OCI-LY3 (cell line): ENCODE measurements at regions not wholly inside any gene's neighbourhood (a gene's known extent, or its start where the extent isn't known, plus 50 kb on each side); places are given as distances from the start of the nearest gene placed in this dataset.
"Not testable (repeated sequence)": the region's sequence is repeated elsewhere in the genome, so short reads cannot be mapped to it uniquely, and the experiment has no call there.

Source experiments
- H2AFZ ChIP-seq: fragments of 200-600, 300-600 bp; shearing (Covaris generic); 2 replicates; pipeline ENCODE4 v1.6.0; 2014; ENCODE audit warnings: antibody characterized with exemption, low read depth, low read length
- H3K27ac ChIP-seq: fragments of 200-600, 300-600 bp; sonication (generic); 2 replicates; pipeline ENCODE4 v1.5.1; 2014; ENCODE audit warnings: mild to moderate bottlenecking, low read length, moderate library complexity, mixed read lengths
- H3K27me3 ChIP-seq: fragments of 200-600, 300-600 bp; sonication (generic); 2 replicates; pipeline ENCODE4 v1.6.1; 2014; ENCODE audit warnings: low read depth, low read length, mixed read lengths
- H3K36me3 ChIP-seq: fragments of 200-600, 300-600 bp; sonication (generic); replicated peaks from 2 replicates; pipeline ENCODE3; 2014; ENCODE audit warnings: low read depth, low read length, mixed read lengths
- H3K4me1 ChIP-seq: fragments of 300-600, 200-600 bp; sonication (generic); 2 replicates; pipeline ENCODE4 v1.6.1; 2014; ENCODE audit warnings: low read length, mixed read lengths
- H3K4me2 ChIP-seq: fragments of 200-600, 300-600 bp; sonication (generic); 2 replicates; pipeline ENCODE4 v1.6.1; 2014; ENCODE audit warnings: low read length, mixed read lengths
- H3K4me3 ChIP-seq: fragments of 300-600, 200-600 bp; sonication (generic); 2 replicates; pipeline ENCODE4 v1.5.1; 2014; ENCODE audit warnings: antibody characterized with exemption, mild to moderate bottlenecking, low read length, moderate library complexity
- H3K79me2 ChIP-seq: fragments of 300-600, 200-600 bp; shearing (Covaris generic); 2 replicates; pipeline ENCODE4 v1.6.1; 2014; ENCODE audit warnings: mild to moderate bottlenecking, low read length, mixed read lengths
- H3K9ac ChIP-seq: fragments of 300-600, 200-600 bp; shearing (Covaris generic); 2 replicates; pipeline ENCODE4 v1.6.0; 2014; ENCODE audit warnings: mild to moderate bottlenecking, low read length, moderate library complexity
- H3K9me3 ChIP-seq: fragments of 200-600, 300-600 bp; shearing (Covaris generic); 2 replicates; pipeline ENCODE4 v1.6.1; 2014; ENCODE audit warnings: low read length, mixed read lengths; ENCODE audit not compliant: insufficient read depth
- H4K20me1 ChIP-seq: fragments of 200-600, 300-600 bp; sonication (generic); 2 replicates; pipeline ENCODE4 v1.6.1; 2016; ENCODE audit warnings: low read length, mixed read lengths; ENCODE audit not compliant: insufficient read depth
- EZH2phosphoT487 ChIP-seq: fragments of 200-600 bp; shearing (Covaris generic); IDR thresholded peaks from 2 replicates; pipeline ENCODE4 v1.6.1; 2018; ENCODE audit warnings: antibody characterized with exemption, mixed run types, low read depth
- TF ChIP-seq, protein P1 (sequence below): fragments of 200-600, 300-600 bp; sonication (generic); IDR thresholded peaks from 2 replicates; pipeline ENCODE4 v1.5.1; 2014; ENCODE audit warnings: antibody characterized with exemption, low read length, low read depth

DNA sequence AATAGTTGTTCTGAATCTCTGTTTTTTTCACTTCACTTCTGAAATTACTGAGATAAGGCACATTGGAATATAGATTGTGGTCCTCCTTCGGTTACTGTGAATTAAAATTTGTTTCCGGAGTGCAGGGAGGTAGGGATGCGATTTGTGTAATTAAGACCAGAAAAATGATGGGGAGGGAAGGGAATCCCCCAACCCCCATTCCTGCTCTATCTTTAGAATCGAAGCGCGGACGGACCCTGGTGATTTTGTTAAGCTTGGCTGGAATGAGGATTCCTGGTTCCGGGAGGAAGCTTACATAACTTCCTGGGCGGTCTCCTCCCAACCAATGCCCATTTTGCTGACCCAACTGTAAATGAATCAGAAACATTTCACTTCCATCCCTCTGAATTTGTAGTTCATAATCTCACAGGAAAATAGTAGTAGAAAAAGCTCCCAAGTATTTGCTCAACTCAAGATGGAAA lies 220.1 kb upstream of the MSX2 start:
- Histone ChIP-seq H3K4me1 (peaks cover 5% of the 10 kb centered on the region), H3K9me3 (no peaks in the 10 kb centered on the region), H3K27ac (no peak overlapping the region), H4K20me1 (no peaks in the 10 kb centered on the region), H3K27me3 (0 out of 2 replicates have a peak, but pooled peaks cover 3% of the 10 kb centered on the region), H2AFZ (no peak overlapping the region), H3K9ac (no peak overlapping the region), H3K79me2 (no peaks in the 10 kb centered on the region), H3K4me2 (no peak overlapping the region), H3K4me3 (no peak overlapping the region), H3K36me3 (no peaks in the 10 kb centered on the region)
- TF ChIP-seq EZH2phosphoT487: no peak
- TF ChIP-seq, protein P1, sequence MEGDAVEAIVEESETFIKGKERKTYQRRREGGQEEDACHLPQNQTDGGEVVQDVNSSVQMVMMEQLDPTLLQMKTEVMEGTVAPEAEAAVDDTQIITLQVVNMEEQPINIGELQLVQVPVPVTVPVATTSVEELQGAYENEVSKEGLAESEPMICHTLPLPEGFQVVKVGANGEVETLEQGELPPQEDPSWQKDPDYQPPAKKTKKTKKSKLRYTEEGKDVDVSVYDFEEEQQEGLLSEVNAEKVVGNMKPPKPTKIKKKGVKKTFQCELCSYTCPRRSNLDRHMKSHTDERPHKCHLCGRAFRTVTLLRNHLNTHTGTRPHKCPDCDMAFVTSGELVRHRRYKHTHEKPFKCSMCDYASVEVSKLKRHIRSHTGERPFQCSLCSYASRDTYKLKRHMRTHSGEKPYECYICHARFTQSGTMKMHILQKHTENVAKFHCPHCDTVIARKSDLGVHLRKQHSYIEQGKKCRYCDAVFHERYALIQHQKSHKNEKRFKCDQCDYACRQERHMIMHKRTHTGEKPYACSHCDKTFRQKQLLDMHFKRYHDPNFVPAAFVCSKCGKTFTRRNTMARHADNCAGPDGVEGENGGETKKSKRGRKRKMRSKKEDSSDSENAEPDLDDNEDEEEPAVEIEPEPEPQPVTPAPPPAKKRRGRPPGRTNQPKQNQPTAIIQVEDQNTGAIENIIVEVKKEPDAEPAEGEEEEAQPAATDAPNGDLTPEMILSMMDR: no peak

DNA sequence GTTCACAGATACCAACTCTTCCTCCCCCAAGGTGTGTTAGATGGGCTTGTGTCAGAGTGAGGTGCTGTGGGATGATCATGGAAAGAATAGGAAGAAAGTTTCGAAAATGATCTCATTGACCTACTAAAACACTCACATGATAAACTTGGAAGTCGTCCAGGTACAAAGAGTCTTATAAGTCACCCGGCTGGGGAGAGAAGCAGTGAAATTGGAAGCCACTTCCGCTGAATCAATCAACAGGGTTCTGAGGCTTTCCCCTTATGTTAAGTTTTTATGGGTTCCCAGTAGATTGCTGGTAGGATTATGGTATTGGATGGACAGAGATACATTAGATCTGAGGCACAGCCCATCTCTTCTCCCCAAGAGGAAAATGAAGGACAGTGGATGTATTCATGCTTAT lies 218.8 kb upstream of the MSX2 start:
- no peak overlapping the region for H3K9ac ChIP-seq
- peaks cover 8% of the 10 kb centered on the region for H3K4me1 ChIP-seq
- H3K27me3 ChIP-seq: 0 out of 2 replicates have a peak, but pooled peaks cover 3% of the 10 kb centered on the region
- no peak overlapping the region for H3K27ac ChIP-seq
- TF ChIP-seq, protein P1: no peak
- no peak for TF ChIP-seq EZH2phosphoT487
- no peaks in the 10 kb centered on the region for H3K9me3 ChIP-seq
- no peaks in the 10 kb centered on the region for H4K20me1 ChIP-seq
- H3K36me3 ChIP-seq: no peaks in the 10 kb centered on the region
- no peak overlapping the region for H3K4me3 ChIP-seq
- H3K79me2 ChIP-seq: no peaks in the 10 kb centered on the region
- H2AFZ ChIP-seq: no peak overlapping the region
- H3K4me2 ChIP-seq: no peak overlapping the region

DNA sequence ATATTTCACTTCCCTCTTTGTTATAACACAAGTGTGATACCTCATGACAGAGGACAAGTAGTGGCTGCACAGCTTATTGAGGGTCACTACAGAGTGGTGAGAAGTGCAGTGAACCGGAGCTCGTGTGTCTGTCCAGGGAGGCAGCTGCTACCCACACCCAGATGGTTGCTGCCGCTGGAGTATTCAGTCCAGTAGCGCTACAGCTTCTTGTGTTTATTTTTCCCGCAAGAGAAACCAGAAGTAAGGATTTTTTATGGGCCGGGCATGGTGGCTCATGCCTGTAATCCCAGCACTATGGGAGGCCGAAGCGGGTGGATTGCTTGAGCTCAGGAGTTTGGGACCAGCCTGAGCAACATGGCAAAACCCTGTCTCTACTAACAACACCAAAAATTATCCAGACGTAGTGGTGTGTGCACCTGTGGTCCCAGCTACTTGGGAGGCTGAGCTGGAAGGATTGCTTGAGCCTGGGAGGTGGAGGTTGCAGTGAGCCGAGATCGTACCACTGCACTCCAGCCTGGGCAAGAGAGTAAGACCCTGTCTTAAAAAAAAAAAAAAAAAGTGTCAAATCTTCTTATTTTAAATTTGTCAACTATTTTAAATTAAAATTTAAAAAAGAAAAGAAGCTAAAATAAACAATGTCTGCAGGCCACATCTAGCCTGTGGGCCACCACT lies 213.5 kb upstream of the MSX2 start:
- not testable (repeated sequence) for H4K20me1 ChIP-seq, H3K27me3 ChIP-seq, H2AFZ ChIP-seq, H3K4me1 ChIP-seq, H3K9me3 ChIP-seq, H3K4me3 ChIP-seq, H3K9ac ChIP-seq, H3K36me3 ChIP-seq, H3K4me2 ChIP-seq, H3K27ac ChIP-seq, H3K79me2 ChIP-seq

DNA sequence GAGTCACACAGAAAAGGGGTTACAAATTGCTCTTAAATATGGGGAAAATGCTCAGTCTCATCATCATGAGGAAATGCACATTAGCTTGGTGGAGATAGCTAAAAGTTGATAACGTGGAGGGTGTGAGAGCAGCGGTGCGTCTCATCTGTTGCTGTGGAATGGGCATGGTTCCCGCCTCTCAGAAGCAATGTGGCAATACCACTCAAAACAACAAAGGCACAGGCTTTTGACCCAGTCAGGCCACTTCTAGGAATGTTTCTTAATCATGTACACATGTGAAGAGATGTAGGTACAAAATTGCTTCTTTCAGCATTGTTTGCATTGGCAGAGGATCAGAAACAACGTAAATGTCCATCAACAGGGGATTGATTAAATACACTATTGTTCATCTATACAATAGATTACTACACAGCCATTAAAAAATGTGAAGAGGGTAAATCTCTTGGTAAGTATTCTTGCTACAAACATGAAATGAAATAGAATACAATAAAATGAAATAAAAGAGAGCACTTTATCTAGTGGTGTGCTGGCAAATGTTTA lies 212.6 kb upstream of the MSX2 start:
- no peaks in the 10 kb centered on the region for H3K27me3 ChIP-seq
- no peak overlapping the region for H2AFZ ChIP-seq
- no peaks in the 10 kb centered on the region for H3K79me2 ChIP-seq
- H3K4me2 ChIP-seq: no peak overlapping the region
- TF ChIP-seq, protein P1: no peak
- no peak for TF ChIP-seq EZH2phosphoT487
- no peak overlapping the region for H3K9ac ChIP-seq
- H4K20me1 ChIP-seq: no peaks in the 10 kb centered on the region
- no peaks in the 10 kb centered on the region for H3K9me3 ChIP-seq
- no peaks in the 10 kb centered on the region for H3K36me3 ChIP-seq
- peaks cover 9% of the 10 kb centered on the region for H3K4me1 ChIP-seq
- no peak overlapping the region for H3K4me3 ChIP-seq
- H3K27ac ChIP-seq: no peak overlapping the region
